ENCODE measurements at regions not wholly inside any gene's neighbourhood (a gene's known extent, or its start where the extent isn't known, plus 50 kb on each side); places are given as distances from the start of the nearest gene placed in this dataset.

DNA sequence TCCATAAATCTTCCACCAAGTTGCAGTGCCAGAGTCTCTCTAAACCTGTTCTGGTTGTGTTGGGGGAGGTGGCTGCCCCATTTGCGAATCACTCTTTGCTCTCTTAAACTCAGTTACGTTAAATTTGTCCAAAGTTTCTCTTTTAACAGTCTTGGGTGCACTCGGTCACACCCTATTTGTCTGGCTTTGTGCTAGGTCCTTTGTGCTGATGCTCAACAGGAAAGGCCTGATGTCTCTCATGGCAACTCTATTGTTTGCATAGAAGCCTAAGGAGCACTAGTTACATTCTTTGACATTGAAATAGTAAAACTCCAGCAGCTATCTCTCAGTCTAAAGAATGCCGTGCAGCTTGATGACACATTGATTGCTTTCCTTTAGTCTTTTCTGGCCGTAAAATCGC lies 105.1 kb downstream of the TRMT11 start:
- no peak for DNase-seq

DNA sequence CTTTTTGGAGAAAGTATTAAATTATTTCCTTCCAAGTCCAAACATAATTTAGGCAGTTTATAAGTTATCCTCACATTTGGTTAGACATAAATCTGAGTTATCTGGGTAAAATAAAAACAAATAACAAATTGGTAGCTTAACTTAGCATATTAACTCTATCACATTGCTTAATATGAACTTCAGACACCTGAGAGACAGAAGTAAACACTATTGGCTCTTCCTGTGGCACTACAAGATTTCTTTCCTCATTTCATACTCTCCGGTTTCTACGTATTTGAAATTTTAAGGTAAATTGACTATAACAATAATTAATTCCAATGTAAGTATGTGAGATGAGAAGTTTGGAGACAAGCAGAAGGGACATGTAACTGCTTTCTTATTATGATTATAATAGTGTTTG lies 106.8 kb downstream of the TRMT11 start:
- no peak for DNase-seq

DNA sequence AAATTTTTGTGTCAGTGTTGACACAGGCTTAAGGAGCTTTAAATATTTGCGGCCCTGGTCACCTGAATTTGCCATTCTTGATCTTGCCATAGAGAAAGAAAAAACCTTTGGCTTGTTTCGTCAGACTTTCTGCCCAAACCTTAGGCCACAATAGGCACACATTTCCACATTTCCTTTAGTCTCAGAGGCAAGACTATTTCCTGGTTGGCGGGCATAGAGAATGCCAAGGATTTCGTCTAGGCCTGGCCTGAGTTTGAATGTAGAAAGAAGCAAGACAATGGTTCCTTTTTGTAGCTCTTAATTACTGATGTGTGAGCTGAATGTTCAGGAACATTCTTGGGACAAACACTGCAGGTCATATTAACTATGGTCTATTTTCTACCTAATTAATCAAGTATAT lies 108.1 kb downstream of the TRMT11 start:
- no peak for DNase-seq

DNA sequence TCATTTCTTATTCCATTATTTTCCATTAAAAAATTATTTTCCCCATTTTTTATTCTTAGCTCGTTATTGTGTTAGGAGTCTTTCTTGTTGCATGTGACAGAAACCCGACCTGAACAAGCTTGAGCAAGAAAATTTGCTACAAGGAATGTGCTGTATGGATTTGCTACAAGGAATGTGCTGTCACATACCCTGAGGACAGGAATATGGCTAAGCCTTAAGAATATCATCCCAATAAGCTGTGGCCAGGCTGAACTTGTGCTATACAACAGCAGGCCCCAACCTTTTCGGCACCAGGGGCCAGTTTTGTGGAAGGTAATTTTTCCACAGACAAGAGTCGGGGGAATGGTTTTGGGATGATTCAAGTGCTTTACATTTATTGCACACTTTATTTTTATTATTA lies 114.0 kb downstream of the TRMT11 start:
- no peak for DNase-seq

DNA sequence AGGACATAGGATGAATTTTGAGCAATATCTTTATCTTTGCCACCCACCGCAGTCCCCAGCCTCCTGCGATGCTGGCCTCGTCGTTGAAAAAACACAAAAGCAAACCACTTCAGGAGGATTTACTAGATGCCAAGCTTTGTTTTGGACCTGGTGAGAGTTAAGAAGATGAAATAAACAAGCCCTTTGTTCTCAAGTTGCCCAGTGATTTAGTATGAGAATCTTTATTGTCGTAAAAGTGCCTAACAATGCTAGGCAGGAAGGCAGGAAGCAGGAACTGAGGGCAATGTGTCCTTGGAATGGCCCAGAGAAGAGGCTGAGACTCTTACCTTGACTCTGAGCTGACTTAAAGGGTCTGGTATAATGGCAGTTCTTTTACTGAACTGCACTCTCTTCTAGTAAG lies 116.0 kb downstream of the TRMT11 start:
- DNase-seq: no peak

DNA sequence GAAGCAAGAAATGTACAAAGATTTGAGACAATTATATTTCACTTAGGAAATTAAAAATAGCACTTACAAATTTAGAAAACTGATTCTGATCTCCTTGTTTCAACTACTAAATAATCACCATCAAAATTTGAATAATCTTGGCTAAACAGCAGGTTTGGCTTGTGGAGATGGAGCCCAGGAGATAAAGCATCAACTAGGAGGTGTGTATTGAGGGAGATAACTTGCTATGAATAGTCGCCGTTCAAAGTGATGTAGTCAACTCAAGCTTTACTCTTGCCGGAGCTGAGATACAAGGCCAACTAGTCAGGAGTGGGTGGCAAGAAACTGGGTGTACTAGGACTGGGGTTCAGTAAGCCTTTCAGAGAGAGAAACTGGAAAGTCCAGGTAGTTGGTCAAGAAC lies 117.7 kb downstream of the TRMT11 start:
- no peak for DNase-seq

DNA sequence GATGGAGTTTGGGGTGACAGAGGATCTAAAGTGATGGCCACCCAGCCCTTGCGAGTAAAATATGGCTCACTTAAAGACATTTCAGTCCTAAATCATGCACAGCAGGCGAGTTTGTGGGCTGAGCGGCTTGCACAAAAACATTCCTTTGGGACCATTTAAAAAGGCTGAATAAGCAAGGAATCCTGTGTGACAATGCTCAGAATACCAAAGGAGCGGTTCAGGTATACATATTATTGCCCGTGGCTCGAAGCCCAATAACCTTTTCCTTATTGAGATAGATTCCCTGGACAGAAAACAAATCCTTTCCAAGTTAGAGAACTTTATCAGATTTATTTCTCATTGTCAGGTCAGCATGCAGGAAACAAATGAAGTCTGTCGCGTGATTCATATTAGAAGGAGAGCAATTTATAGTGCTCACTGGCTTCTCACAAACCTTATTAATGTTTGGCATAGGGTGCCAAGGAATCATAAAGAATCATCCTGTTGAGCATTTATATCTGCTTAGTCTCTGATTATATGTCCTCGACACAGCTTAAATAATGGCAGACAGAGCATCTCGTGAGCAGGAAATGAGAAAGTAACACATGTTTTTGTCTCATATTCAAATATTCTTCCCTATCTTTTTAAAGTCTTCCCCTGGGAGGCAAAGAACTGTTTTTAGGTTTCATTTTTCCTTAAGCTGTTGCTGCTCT lies 121.3 kb downstream of the TRMT11 start:
- DNase-seq: no peak

DNA sequence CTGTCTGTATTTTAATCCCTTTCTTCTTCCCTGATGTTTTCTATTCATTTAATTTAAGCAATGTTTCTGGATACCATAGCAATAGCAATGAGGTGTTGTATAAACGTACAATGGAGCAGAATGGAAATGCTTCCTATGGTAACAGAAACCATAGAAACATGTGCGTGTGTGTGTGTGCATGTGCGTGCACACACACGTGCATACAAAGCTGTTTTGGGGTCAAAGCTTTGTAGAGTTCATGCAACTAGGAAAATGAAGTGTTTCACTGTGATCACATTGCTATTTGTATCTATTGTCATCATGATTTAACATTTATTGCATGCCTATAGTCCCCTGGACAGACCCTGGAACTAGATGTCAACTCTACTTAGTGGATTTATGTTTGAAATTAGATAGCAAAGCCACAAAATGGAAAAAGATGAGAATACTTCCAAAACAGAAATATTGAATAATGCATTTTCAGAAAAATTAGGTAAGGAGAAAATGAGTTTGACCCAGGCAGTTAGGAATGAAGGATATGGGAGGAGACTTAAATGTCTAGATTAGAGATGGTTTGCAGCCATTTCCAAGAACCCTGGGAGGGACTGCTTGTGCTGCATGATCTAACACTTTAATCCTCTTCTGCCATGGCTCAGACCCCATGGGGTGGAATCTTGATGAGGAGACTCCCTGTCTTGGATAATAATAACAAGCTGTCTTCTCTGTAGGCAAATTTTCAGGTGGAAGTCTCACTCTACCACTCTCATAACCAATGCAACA lies 124.4 kb downstream of the TRMT11 start:
- peak; percentile 64 for DNase-seq

DNA sequence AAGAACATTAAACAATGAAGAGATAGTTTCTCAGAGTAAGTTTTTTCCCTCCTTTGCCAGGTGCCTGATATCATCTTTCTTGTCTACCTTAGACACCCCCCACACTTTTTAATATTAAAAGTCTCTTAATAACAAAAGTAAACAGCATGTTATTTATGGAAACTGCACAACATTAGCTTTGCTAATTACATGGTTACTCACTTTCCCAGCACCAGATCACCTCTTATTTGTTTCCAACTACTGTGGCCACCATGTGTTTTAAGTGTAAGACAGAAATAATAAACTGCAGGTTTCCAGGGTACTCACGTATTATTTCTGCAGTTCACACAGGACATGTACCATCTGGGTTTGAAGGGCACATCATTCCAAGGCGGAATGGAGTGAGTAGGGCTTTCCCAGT lies 125.0 kb downstream of the TRMT11 start:
- peak; percentile 50 for DNase-seq

DNA sequence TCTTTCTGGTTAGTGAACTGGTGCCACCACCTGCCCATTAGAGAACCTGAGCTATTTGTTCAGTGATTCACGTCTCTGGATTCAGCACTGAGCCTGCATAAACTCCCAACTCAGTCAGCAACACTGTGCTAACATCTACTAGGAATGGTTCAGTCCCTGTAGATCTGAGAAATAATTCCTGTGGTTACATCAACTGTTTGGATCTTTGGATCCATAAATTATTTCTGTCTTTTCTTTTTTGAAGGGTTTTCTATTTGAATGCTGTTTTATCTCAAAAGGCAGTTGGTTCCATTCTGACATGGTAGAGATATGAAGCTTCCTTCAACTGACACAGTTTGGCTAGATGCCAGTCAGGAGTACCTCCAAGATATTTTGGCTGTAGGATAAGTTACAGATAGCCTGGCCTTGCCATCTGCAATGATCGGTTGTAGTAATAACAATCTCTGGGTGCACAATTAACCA lies 125.9 kb downstream of the TRMT11 start:
- DNase-seq: peak; percentile 95

DNA sequence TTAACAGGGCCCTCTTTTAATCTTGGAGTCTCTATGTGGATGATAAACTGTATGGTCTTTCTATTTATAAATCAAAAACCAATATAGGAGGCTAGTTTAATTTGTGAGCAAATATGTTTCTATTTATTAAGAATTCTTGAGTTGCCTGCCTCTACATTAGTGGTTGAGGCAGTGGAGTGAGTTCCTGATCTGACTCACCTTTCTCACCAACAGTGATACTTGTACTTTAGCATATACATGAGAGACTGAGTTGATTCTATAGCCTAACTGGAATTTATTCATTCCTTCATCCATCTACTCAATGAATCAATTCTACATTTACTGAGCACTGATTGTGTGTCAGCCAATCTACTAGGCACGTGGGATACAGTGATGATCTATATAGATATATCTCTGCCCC lies 126.9 kb downstream of the TRMT11 start:
- no peak for DNase-seq

DNA sequence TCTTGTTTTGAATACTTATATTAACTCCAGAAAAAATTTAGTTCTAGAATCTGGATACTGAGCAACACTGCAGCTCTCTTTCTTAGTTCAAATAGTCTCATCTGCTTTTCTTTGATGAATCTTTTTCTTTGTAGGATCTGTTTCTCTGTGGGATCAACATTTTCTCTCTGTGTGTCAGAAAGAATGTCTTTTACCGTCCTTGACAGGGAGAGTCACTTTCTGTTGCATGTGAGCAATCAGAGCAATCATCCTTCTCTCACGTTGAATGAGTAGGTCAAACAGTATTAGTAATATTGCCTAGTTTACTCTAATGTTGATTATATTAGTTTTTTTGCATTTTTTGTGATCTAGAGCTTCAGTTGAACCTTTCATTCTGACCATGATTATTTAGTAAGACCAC lies 130.9 kb downstream of the TRMT11 start:
- DNase-seq: no peak

DNA sequence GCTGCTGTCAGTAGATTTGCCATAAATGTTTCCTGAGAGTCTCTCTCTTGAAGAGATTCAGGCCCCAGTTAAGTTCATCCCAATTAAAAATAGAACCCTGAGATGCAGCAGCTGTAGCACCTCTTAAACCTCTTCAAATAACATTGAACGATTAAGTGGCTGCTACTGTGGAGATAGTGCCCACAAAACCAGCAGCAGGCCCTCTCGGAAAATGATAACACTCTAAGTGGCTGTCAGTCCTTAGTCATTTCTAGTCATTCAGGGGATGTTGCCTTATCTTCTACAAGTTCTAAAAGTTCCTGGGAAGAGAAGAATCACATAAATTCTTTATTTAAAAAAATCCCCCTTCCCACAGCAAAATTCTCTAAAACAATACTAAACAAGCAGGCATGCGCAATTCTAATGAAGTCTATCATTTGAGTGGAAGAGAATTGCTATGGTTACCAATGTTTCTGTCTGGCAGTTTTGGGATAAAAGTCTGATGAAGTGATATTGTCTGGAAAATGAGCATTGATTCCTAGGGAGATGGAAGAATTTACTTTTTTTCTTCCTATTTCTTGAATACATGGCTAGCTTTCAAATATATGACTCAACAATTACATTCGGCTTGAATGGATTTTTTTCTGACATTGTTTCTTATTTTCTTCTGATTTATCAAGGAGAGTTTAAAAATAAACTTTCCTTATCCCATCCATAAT lies 131.9 kb downstream of the TRMT11 start:
- peak; percentile 91 for DNase-seq

DNA sequence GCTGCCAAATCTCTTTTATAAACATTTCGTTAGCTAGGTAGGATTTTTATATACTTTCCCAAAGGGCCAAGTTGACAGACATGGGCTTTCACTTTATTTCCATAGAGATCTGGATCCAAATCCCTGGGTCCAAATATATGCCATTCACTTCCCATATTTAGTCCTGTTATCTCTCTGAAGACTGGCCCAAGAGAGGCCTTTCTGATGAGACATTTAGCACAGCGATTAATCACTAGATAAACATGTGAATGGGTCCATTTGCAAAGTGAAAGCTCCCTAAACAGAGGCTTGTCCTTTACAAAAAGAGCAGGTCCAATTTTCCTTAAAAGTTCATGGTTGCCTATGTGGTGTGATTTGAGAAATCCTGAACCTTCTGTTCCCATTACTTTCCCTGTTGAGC lies 132.6 kb downstream of the TRMT11 start:
- peak; percentile 32 for DNase-seq

DNA sequence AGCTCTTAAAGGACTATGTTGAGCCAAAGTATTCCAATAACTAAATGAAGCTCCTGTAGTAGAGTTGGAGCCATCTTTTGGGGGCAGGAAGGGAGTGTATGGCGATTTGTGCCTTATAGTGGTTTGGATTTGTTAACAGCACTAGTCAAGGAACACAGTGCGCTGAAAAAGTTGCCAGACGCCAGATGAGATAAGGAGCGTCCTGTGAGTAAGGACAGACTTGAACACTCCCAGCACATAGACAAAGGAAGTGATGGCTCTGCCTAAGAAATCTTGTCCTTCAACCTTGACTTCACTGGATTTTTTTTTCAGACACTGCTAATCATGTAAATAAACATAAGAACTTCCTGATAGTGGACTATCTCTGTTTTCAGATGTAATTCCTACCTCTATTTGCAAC lies 136.9 kb downstream of the TRMT11 start:
- peak; percentile 96 for DNase-seq

DNA sequence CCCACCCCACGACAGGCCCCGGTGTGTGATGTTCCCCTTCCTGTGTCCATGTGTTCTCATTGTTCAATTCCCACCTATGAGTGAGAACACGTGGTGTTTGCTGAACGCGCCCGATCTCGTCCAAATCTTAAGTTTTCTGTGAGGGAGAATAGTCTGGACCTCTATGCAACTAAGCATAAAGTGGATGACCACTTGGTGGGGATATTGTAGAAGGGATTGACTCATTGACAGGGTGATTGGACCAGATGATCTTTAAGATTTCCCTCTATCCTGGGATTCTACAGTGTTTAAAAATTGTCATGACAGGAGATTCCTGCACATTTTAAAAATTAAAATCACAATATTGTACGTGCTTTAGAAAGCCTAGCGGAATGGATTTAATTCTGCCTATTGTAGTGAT lies 141.3 kb downstream of the TRMT11 start:
- peak; percentile 49 for DNase-seq

DNA sequence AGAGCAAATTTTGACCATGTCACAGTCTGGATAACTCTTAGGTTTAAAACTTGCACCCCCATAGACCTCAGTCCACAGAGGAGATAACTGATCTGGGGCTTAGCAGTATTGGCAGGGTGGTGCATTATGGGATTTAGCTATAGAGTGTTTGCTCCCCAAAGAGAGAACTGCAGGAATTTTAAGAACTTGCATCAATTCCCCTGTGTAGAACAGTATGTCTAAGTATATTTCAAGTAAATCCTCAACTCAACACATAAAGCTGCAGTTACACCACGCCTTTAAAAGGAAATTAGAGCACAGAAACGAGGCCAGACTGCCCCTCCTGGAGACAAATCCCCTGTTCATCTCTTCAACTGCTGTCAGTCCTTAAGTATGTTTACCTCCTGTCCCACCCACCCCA lies 144.9 kb downstream of the TRMT11 start:
- DNase-seq: no peak

DNA sequence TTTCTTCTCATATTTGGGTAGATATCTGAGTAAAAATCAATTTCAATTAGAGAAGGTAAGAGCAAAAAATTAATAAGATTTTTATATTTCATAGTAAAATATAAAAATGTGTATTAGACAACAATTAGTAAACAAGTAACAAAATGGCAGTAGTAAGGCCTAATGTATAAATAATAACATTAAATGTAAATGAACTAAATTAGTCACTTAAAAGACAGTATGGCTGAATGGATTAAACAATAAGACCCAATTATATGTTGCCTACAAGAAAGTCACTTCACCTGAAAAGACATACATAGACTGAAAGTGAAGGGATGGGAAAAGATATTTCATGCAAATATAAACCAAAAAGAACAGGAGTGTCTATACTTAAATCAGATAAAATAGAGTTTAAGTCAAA lies 147.6 kb downstream of the TRMT11 start:
- DNase-seq: no peak

DNA sequence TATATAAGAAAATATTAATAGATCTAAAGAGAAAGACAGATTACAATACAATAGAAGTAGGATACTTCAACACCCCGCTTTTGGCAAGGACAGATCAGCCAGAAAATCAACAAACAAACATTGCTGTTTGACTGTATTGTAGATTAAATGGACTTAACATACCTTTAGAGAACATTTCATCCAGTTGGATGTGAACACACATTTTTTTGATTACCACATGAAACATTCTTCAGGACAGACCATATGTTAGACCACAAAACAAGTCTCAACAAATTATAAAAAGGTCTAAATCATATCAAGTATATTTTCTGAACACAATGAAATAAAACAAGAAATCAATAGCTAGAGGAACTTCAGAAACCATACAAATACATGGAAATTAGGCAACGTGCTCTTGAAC lies 148.2 kb downstream of the TRMT11 start:
- DNase-seq: no peak

DNA sequence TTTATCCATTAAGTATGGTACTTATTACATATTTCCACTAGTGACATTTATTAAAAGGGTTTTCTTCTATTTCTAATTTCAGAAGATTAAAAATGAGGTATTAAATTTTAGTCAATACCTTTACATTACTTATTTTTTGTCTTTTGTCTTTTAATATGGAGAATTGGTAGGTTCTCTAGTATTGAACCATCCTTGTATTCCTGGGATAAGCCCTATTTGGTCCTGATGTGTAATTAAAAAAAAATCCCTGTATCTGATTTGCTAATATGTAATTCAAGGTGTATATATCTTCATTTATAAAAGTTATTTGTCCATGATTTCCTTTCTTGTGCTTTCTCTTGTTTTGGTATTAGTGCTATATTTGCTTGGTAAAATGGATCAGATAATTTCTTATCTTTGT lies 153.7 kb downstream of the TRMT11 start:
- DNase-seq: no peak

DNA sequence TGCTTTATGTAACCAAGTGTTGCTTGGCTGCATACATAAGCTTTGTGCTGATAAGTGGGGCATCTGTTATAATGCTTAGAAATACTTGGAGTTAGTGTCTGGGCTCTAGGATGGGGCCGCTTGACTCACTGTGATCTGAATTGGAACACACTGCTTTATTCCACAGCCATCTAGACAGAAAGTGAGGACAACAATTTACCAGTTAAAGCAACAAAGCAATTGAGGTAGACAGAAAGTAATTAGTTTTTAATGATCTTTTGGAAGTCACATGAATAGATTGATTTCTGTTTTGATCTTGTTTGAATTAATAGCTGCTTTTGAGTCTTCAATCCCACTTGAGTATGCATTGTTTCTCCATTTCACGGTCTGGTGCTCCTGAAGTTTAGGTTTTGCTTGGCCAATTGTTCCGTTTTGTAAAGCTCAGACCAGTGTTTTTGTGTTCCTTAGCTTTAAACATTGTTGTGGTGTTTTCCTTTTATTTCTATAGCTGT lies 157.5 kb downstream of the TRMT11 start:
- no peak for DNase-seq

DNA sequence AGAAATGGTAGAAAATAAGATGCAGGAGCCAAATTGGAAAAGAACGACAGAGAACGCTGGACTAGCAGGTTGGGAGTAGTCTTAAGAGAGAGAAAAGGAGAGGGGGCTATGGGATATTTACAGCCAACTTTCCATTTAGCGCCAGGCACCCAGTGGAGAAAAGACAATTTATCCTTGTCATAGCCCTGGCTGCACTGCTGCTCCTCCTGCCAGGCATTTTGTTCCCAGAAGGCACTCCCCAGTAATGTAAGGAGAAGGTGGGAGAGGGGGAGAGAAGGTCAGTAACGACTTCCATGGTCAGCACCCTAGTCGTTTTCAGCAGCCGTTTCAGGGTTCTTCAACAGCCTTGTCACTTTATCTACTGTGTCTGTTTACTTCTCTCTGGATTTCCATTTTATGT lies 159.0 kb downstream of the TRMT11 start:
- no peak for DNase-seq

DNA sequence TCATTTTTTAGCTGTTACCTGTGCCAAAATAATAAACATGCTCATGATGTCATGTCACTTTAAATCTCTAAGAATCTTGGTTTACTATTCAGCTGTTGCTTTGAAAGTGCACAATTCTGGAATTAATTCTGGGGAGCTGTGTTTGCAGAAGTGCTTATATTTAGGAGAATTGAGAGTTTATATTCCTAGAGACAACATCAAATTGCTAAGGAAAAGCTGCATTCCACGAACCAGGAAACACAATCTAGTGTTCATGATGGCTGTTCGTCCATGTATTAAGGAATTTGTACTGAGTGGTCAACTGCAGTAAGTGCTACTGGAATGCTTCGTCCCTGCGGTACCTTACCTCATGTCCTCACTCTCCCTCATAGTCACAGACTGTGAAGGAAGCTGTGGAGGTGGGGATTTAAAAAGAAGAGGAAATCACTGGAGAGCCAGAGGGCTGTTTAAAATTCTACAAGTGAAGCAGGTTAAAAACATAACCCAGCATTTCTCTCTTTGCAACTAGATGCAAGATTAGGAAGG lies 161.0 kb downstream of the TRMT11 start:
- no peak for DNase-seq

DNA sequence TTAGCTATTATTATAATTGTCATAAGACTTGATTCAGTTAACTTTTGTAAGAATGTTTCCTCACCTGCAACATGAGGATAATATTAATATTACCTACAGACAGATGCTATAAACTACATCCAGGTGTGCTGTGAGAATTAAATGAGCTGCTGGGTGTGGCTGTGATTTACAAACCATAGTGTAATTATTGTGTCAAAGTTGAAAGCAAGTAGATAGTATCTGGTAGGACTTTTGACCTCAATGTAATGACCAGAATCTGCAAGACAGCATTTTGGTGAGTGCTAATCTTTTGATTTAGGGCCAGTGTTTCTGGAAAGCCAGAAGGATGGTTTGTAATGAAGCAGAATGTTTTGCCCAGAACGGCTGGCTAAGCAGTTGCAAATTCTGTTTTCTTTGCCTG lies 162.5 kb downstream of the TRMT11 start:
- no peak for DNase-seq

Measured in OCI-M1 (cell line).